M059J (cell line): ENCODE measurements at regions not wholly inside any gene's neighbourhood (a gene's known extent, or its start where the extent isn't known, plus 50 kb on each side); places are given as distances from the start of the nearest gene placed in this dataset.
A peak's percentile ranks its signal among the peaks of the same experiment; 100 is the strongest.
"Not testable (repeated sequence)": the region's sequence is repeated elsewhere in the genome, so short reads cannot be mapped to it uniquely, and the experiment has no call there.

Experiments used
- DNase-seq: peaks from one replicate; pipeline ENCODE4 v3.0.0-alpha.2; 2012; ENCODE audit warnings: low read depth

DNA sequence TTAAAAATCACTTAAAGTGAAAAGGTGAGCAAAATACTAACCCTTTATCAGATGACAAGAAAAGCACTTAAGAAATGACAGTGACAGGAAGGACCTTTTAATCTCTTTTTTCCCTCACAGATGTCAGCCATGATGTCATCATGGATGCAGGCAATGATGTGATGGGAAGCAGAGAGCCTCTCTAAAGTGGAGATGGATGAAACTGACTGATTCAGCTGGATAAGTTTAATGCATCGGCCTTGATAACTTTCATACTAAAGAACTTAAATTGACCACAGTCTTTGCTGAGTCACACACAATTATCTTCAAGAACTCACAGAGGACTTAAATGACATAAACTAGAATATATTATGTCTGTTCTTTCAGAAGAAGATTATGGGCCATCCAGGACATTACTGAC is 153.2 kb upstream of the FGF10 start:
- peak; percentile 3 for DNase-seq

DNA sequence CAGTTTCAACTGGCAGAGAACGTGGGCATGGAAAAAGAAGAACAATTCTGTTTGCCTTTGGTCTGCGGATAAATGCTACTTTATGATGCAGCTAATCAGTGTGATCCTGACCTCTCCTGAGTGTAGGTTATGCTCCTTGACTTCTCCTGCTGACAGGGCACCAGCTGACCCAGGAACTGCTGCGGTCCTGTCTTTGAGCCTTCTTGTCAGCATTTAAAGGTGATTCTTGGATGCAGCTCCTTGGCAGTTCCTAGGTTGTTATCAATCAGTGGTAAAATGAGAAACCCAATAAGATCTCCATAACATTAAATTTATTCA is 150.3 kb upstream of the FGF10 start:
- DNase-seq, result no peak

DNA sequence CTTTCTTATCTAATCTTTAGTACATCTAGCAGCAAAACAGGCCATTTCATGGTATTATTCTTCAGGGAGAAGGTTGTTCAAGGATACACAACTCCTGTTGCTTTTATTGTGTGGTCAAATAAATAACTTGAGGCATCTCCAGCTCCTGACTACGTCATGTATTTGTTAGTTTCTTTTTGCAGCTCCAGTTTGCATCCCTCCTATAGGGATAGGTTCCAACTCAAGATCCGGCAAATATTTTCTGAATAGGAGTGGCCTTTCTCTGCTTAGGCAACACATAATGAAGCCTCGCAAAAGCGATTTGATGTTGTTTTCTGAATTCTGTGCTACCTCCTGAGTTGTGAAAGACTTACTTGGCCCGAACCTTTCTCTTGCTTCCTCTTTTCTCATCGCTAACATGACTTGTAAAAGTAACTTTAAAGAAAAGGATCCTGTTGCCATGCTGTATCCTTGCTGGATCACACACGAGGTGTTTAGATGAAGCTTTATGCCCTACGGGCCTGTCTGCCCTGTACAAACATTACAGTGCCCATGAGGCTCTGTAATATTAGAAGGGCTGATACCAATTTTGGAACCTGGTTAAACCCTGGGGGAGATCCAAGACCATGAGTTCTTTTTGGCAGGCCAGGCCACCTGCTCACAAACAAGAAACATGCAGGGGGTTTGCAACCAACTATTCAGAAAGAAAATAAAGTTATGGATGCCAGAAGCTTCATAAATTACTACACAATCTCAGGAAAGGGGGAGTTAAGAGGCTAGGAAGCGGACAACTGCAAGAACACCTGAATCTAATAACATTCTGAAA is 149.8 kb upstream of the FGF10 start:
- DNase-seq, result peak; percentile 18

DNA sequence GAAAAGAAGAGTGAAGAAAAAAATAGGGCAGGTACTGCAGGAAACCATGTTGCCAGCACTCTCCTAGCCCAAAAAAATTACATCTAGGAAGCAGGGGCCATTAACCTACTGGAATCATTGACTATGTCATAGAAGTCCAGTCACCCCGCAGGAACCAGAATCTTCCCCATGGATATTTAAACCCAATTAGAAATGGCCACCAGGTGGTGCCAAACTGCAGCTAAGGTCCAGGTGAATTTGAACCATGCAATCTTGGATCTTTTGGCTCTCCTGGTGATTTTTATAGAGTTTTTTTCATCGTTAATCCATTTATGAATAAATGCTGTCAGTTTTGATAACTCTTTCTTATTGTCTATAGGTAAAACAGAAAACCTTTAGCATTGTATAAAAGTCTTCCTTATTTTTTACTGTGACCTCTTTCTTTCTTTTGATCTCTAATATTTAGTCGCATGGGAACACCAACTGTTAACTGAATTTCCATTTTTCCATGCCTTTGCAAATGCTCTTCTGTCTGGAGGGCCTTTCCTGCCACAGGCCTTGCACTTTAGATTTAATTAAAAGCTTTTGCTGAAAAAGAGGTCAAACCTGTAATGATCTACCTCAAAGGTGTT is 147.5 kb upstream of the FGF10 start:
- peak; percentile 31 for DNase-seq

DNA sequence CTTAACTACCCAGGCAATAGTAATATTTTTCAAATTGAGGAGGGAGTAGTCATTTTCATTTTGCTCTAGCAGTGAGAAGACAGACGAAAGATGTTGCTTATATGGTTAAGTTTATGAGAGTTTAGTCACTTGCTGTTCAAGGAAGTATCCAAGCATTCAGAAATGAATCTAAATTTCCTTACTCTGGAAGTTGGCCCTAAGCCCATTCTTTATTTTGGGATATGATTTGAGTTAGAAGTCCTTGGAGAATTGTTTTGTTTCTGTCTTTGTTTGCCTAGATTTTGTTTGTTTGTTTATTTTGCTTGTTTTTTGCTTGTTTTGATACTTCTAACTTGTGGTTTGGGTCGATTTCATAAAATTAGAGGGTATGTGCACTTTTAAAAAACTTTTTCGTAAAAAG is 146.4 kb upstream of the FGF10 start:
- DNase-seq, result no peak

DNA sequence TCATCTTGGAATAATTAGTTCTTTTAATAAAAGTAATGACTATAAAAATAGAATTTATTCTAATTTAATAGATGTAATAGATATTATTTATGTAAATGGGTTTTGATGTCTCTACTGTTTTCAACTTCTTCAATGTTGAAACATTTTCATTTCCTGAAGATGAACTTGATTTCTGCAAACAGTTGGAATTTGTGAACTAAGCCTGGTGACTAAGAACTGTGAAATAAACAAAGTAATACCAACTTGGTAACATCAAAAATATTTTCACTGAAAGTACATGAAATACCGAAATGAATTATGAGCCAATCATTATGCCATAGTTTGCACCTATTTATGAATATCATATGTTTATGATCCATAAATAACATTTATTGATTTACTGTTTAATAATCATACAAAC is 143.8 kb upstream of the FGF10 start:
- no peak for DNase-seq

DNA sequence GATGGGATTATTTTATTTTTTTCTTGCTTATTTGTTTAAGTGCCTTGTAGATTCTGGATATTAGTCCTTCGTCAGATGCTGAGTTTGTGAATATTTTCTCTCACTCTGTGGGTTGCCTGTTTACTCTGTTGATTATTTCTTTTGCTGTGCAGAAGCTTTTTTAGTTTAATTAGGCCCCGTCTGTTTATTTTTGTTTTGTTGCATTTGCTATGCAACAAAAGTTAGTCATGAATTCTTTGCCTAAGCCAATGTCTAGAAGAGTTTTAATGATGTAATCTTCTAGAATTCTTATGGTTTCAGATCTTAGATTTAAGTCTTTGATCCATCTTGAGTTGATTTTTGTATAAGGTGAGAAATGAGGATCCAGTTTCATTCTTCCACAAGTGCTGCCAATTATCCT is 142.5 kb upstream of the FGF10 start:
- peak; percentile 2 for DNase-seq

DNA sequence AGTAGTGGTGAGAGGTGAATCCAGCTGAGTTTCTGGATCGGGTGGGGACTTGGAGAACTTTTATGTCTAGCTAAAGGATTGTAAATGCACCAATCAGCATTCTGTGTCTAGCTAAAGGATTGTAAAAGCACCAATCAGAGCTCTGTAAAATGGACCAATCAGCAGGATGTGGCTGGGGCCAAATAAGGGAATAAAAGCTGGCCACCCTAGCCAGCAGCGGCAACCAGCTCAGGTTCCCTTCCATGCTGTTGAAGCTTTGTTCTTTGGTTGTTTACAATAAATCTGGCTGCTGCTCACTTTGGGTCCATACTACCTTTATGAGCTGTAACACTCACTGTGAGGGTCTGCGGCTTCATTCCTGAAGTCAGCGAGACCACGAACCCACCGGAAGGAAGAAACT is 141.6 kb upstream of the FGF10 start:
- DNase-seq, result not testable (repeated sequence)

DNA sequence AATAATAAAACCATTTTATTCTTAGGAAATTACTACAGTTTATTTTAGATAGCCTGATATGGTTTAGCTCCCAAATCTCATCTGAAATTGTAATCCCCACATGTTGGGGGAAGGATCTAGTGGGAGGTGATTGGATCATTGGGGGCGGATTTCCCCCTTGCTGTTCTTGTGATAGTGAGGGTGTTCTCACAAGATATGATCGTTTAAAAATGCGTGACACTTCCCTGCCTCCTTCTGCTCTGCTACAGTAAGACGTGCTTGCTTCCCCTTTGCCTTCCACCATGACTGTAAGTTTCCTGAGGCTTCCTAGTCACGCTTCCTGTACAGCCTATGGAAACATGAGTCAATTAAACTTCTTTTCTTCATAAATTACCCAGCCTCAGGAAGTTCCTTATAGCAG is 122.4 kb upstream of the FGF10 start:
- DNase-seq, result no peak

DNA sequence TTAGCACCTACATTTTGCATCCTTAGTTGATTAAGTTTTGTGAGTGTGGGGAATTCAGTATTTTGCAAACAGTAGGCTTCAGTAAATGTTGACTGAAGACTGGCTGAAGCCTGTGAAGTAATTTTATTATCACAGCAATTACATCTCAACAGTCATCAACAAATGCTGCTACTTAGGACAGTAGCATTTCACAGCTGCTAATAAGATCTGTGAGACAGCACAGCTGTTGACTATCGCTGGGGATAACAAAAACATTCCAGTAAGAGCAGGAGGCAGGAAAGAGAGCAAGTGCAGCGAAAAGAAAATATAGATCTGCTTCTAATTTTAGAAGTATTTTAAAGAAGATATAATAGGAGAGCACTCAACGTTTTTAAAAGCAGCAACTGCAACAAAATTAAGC is 117.3 kb upstream of the FGF10 start:
- no peak for DNase-seq

DNA sequence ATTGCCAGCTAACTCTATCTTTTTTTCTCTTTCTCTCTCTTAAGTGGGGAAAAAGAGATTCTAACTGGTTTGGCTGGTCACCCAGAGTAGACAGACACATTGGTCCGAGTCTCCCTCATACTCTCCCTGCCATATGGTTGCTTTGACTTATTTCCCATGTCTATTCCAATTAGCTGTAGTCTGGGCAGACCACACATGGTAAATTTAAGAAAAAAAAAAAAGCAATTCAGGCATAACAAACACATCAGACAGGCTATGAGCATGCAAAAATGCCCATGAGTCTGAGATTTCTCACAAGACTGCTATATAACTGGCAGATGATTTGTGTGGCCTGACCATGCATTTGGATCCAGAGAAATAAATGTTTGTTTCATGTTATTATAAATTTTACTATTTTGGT is 110.2 kb upstream of the FGF10 start:
- no peak for DNase-seq

DNA sequence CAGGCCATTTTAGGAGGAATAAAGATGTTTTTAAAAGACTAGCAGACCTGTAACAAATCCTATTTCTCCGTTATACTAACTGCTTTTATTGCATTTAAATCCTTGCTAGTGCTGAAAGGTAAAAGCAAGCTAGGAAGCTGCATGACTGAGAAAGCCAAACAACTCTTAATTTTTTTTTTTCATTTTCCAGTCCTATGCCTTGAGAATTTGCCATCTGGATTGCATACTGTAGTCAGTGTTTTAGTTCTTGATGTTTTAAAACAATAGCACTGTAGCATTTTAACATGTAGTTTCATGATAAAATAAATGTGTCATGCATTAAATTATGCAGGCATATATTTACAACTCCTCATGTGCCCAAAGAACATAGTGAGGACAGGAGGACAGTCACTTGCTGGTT is 108.4 kb upstream of the FGF10 start:
- DNase-seq, result no peak

DNA sequence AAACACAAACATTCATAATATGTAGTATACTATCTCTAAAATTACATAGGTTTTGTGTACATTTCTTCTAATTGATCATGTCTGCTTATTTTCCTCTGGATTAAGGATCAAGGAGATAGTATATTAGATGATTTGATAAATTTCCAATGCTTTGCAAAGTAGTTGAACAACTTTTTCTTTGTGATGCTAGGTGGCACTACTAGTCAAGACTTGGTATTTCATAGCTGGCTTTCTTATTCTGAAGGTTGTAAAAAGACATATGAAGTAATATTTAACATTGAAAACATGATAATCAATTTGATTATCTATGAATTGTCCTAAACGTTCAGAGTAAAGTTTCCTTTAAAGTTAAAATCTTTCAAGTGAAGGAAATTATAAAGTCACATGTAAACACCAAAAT is 106.1 kb upstream of the FGF10 start:
- DNase-seq, result no peak

DNA sequence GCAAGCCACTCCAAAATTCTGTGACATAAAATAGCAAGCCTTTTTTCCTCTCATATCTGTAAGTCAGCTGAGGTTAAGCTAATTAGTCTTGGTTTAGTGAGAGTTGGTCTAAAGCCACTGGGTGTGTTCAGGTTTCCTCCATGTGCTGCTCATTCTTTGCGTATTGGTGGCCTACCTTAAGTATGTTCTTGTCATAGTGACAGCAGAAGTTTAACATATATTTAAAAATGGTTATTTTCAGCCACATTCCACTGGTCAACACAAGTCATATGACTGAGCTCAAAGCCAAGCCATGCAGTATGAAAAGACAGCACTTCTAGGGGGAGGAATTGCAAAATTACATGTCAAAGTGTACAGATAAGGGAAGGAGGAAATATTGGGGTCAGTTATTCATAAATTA is 100.5 kb upstream of the FGF10 start:
- no peak for DNase-seq

DNA sequence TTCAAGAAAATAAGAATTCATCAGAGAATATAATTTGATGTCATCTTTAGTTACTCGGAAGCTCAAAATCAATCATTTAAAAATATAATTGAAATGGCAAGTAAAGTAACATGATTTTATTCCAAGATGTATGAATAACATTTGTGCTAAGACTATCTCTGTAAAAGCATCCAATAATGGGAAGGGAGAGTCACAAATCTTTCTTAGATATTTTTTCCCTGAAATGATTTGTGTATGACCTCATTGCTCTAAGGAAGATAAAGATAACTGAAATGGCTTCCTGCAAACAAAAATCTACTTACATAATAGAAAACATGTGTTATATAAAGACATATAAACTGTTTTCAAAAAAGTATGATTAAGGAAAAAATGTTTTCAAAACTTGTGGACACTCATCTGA is 97.4 kb upstream of the FGF10 start:
- DNase-seq, result no peak

DNA sequence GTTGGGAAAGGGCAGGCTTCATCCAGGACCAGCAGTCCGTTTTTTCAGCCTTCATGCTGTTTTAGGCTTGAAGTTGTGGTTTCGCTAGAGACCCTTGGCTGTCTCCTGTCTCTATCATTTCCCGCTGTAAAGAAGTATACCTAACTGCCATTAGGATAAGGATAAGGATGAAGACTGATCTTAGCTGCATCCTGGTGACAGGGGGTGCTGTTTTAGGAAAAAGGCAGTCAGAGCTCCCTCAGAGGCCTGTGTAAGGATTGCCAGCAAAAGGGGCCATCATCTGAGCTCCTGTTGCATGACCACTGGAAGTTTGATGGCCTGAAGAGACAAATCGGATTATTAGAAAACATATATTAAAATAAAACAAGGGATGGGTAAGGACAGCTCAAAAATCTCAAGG is 64.8 kb upstream of the FGF10 start:
- no peak for DNase-seq

DNA sequence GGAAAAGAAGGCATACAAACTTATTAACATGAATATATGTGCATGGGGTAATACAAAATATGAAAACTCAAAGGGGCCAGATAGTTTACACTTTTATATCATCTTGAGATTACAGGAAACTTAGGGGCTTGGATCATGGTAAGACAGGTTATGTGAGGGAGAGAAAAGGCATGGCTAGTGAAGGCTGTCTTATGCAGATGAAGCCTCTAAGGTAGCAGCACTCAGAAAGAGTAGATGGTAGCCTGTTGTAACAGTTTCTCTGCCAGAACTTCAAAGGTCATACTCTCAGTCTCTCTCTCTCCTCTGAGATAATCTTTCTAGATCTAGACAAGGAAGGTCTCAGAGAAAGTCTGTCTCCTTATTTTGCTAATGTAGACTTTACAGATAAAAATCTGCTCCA is 57.2 kb upstream of the FGF10 start:
- no peak for DNase-seq

DNA sequence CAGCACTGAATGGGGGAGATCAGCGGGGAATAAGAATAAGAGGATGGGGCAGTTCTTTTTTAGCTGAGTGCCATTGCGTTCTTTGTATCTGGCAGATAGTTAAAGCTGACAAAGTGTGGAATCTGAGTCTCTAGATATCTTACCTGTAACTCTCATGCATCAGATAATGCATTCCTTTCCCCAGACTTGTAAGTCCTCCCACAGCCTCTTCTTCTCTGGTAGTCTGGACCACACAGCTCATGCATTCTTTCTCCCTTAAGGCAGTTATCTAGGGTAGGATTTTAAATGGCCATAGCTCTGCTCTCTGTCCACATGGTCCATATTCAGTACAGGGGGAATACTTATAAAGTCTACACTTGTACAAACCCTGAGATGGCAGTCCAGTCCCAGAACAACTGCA is 54.0 kb upstream of the FGF10 start:
- DNase-seq, result no peak

DNA sequence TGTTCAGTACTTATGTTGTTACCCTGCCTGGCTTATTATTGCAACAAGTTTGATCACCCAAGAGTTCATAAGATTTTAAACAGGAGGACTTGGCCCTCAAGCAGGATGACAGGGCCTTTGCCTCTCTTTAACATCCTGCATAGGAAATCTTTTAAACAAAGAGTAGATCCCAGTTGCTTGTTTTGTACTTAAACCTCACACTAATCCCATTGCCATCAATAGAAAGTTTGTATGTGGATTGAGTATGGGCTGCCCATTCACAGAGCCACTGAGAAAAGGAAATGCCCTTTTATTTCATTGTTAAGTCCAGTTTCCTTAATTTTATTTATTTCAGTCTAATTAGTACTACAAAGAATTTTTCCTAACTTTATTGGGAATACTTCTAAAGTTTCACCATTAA is 52.2 kb upstream of the FGF10 start:
- DNase-seq, result no peak

DNA sequence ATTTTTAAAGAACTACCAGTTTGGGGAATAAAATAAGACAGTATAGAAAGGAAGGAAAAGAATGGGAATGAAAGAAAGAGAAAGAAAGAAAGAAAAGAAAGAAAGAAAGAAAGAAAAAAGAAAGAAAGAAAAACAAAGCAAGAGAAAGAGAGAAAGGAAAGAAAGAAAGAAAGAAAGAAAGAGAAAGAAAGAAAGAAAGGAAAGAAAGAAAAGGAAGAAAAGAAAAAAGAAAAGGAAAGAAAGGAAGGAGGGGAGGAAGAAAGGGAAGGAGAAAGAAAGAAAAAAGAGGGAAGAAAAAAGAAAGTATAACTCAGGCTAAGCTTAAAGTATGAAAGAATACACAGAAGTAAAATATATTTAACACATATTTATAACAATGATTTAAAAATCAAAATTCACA is 51.0 kb upstream of the FGF10 start:
- no peak for DNase-seq
